H9 (cell line): ENCODE measurements at regions not wholly inside any gene's neighbourhood (a gene's known extent, or its start where the extent isn't known, plus 50 kb on each side); places are given as distances from the start of the nearest gene placed in this dataset.

ENCODE experiments used
- DNase-seq: peaks from one replicate; pipeline ENCODE4 v3.0.0-alpha.2; 2017
- H2AFZ ChIP-seq: one replicate; pipeline ENCODE4 v1.6.1; 2013; ENCODE audit warnings: mild to moderate bottlenecking, low read length, control low read depth, moderate library complexity
- H2AK5ac ChIP-seq: 2 replicates; pipeline ENCODE4 v1.6.1; 2013; ENCODE audit warnings: low read length, control low read depth, mixed read lengths; ENCODE audit not compliant: insufficient read length
- H2BK120ac ChIP-seq: one replicate; pipeline ENCODE4 v1.6.1; 2013; ENCODE audit warnings: low read depth, mild to moderate bottlenecking, low read length, control low read depth, inconsistent platforms; ENCODE audit not compliant: poor library complexity, severe bottlenecking
- H2BK12ac ChIP-seq: 2 replicates; pipeline ENCODE4 v1.6.1; 2013; ENCODE audit warnings: low read length, control low read depth, mixed read lengths, low read depth; ENCODE audit not compliant: insufficient read length
- H2BK15ac ChIP-seq: 2 replicates; pipeline ENCODE4 v1.6.1; 2013; ENCODE audit warnings: low read depth, low read length, control low read depth
- H2BK20ac ChIP-seq: one replicate; pipeline ENCODE4 v1.6.1; 2013; ENCODE audit warnings: low read depth, mild to moderate bottlenecking, low read length, control low read depth, inconsistent platforms; ENCODE audit not compliant: poor library complexity, severe bottlenecking
- H2BK5ac ChIP-seq: 2 replicates; pipeline ENCODE4 v1.6.1; 2013; ENCODE audit warnings: low read length, control low read depth, mixed read lengths; ENCODE audit not compliant: insufficient read length
- H3K14ac ChIP-seq: 2 replicates; pipeline ENCODE4 v1.6.1; 2013; ENCODE audit warnings: low read length, control low read depth; ENCODE audit not compliant: insufficient read depth
- H3K18ac ChIP-seq: 2 replicates; pipeline ENCODE4 v1.6.1; 2013; ENCODE audit warnings: low read depth, mild to moderate bottlenecking, mixed read lengths, low read length, control low read depth; ENCODE audit not compliant: insufficient read length
- H3K23ac ChIP-seq: 2 replicates; pipeline ENCODE4 v1.6.1; 2013; ENCODE audit warnings: low read length, control low read depth, mixed read lengths, low read depth; ENCODE audit not compliant: insufficient read length
- H3K23me2 ChIP-seq: 2 replicates; pipeline ENCODE4 v1.6.1; 2013; ENCODE audit warnings: low read depth, mild to moderate bottlenecking, mixed read lengths, low read length, control low read depth; ENCODE audit not compliant: insufficient read length, poor library complexity, severe bottlenecking
- H3K27ac ChIP-seq: 2 replicates; pipeline ENCODE4 v1.5.1; 2013; ENCODE audit warnings: low read length, control low read depth, mixed read lengths, low read depth; ENCODE audit not compliant: insufficient read length
- H3K27me3 ChIP-seq: 2 replicates; pipeline ENCODE4 v1.6.1; 2013; ENCODE audit warnings: low read length, control low read depth, inconsistent platforms; ENCODE audit not compliant: insufficient read depth
- H3K4ac ChIP-seq: 2 replicates; pipeline ENCODE4 v1.6.1; 2013; ENCODE audit warnings: low read depth, mild to moderate bottlenecking, control low read depth, inconsistent platforms, low read length, moderate library complexity
- H3K4me1 ChIP-seq: 2 replicates; pipeline ENCODE4 v1.6.1; 2013; ENCODE audit warnings: low read length, control low read depth, inconsistent platforms; ENCODE audit not compliant: insufficient read depth
- H3K4me2 ChIP-seq: 2 replicates; pipeline ENCODE4 v1.6.1; 2013; ENCODE audit warnings: low read length, control low read depth, mixed read lengths; ENCODE audit not compliant: insufficient read length, insufficient read depth
- H3K56ac ChIP-seq: 2 replicates; pipeline ENCODE4 v1.6.1; 2013; ENCODE audit warnings: low read depth, mild to moderate bottlenecking, mixed read lengths, low read length, control low read depth; ENCODE audit not compliant: insufficient read length
- H3K79me1 ChIP-seq: 2 replicates; pipeline ENCODE4 v1.6.1; 2013; ENCODE audit warnings: low read depth, mild to moderate bottlenecking, moderate library complexity, low read length, control low read depth, inconsistent platforms; ENCODE audit not compliant: insufficient read depth, poor library complexity, severe bottlenecking
- H3K79me2 ChIP-seq: 2 replicates; pipeline ENCODE4 v1.6.1; 2013; ENCODE audit warnings: low read length, control low read depth, inconsistent platforms; ENCODE audit not compliant: insufficient read depth
- H3K9ac ChIP-seq: 2 replicates; pipeline ENCODE4 v1.6.1; 2013; ENCODE audit warnings: low read length, control low read depth, mixed read lengths; ENCODE audit not compliant: insufficient read length; ENCODE audit errors: extremely low read depth
- H3K9me3 ChIP-seq: one replicate; pipeline ENCODE4 v1.6.1; 2013; ENCODE audit warnings: low read depth, low read length, inconsistent platforms; ENCODE audit not compliant: control insufficient read depth
- H3T11ph ChIP-seq: one replicate; pipeline ENCODE4 v1.6.1; 2013; ENCODE audit warnings: mild to moderate bottlenecking, low read length, control low read depth, inconsistent platforms
- H4K20me1 ChIP-seq: one replicate; pipeline ENCODE4 v1.6.1; 2013; ENCODE audit not compliant: control insufficient read depth, insufficient read length, insufficient read depth
- H4K5ac ChIP-seq: 2 replicates; pipeline ENCODE4 v1.6.1; 2013; ENCODE audit warnings: low read depth, mild to moderate bottlenecking, mixed read lengths, low read length, control low read depth; ENCODE audit not compliant: insufficient read length
- H4K8ac ChIP-seq: replicated peaks from 2 replicates; pipeline ENCODE4 v1.6.1; 2013; ENCODE audit warnings: low read length, control low read depth, mixed read lengths, low read depth; ENCODE audit not compliant: insufficient read length
- H4K91ac ChIP-seq: 2 replicates; pipeline ENCODE4 v1.6.1; 2013; ENCODE audit warnings: low read depth, mild to moderate bottlenecking, moderate library complexity, mixed read lengths, low read length, control low read depth; ENCODE audit not compliant: insufficient read length
- H3K27ac Mint-ChIP-seq, 3 experiments: 2 replicates in 2 of 3; 3 replicates in 1 of 3; pipeline ENCODE4 v1.8.0; 2020 to 2021; ENCODE audit warnings: mixed read lengths in 3 of 3, mild to moderate bottlenecking in 1 of 3, moderate library complexity in 1 of 3
- H3K27me3 Mint-ChIP-seq: 2 replicates; pipeline ENCODE4 v1.8.0; 2021; ENCODE audit warnings: low read depth, mild to moderate bottlenecking, moderate library complexity, mixed read lengths
- H3K36me3 Mint-ChIP-seq, 3 experiments: 2 replicates in 2 of 3; 3 replicates in 1 of 3; pipeline ENCODE4 v1.8.0; 2020 to 2021; ENCODE audit warnings: low read depth in 3 of 3, mixed read lengths in 3 of 3; ENCODE audit not compliant: insufficient read depth in 1 of 3
- H3K4me1 Mint-ChIP-seq, 2 experiments: 2 replicates each; pipeline ENCODE4 v1.8.0; 2020; ENCODE audit warnings: mixed read lengths in 2 of 2
- H3K4me3 Mint-ChIP-seq, 2 experiments: 2 replicates in 1 of 2; 3 replicates in 1 of 2; pipeline ENCODE4 v1.8.0; 2020 to 2021; ENCODE audit warnings: mild to moderate bottlenecking in 2 of 2, mixed read lengths in 2 of 2, moderate library complexity in 1 of 2
- H3K9me3 Mint-ChIP-seq, 2 experiments: 2 replicates in 1 of 2; 3 replicates in 1 of 2; pipeline ENCODE4 v1.8.0; 2020; ENCODE audit warnings: mild to moderate bottlenecking in 2 of 2, mixed read lengths in 2 of 2, moderate library complexity in 1 of 2
- CTCF ChIP-seq: fragments of 200-600 bp; sonication (generic); conservative IDR thresholded peaks from 3 replicates; pipeline ENCODE4 v1.8.0; 2021; ENCODE audit warnings: antibody characterized with exemption, mild to moderate bottlenecking

GRCh38 chr4:138756519-138756918 lies 259.1 kb upstream of the NOCT start:
- Histone ChIP-seq H3K27me3 (no peaks in the 10 kb centered on the region), H3K4ac (no peak overlapping the region), H2BK12ac (no peak overlapping the region), H3K27ac (no peak overlapping the region), H4K5ac (no peak overlapping the region), H3K18ac (no peak overlapping the region), H2AFZ (no peak overlapping the region), H3K14ac (no peak overlapping the region), H2BK5ac (no peak overlapping the region), H4K8ac (no peak overlapping the region), H3K79me2 (no peaks in the 10 kb centered on the region), H3K56ac (no peak overlapping the region), H3K4me2 (no peak overlapping the region), H3K4me1 (no peaks in the 10 kb centered on the region), H2BK20ac (no peak overlapping the region), H3K9ac (no peak overlapping the region), H3K9me3 (no peaks in the 10 kb centered on the region), H2AK5ac (no peak overlapping the region), H2BK120ac (no peak overlapping the region), H4K91ac (no peak overlapping the region), H3K79me1 (no peaks in the 10 kb centered on the region), H3T11ph (no peak overlapping the region), H3K23ac (no peak overlapping the region), H3K23me2 (no peaks in the 10 kb centered on the region), H2BK15ac (no peak overlapping the region), H4K20me1 (no peaks in the 10 kb centered on the region)
- Mint-ChIP-seq H3K9me3 (peaks cover 20 to 25% of the 10 kb centered on the region in 2 experiments), H3K27ac (no peak overlapping the region), H3K27me3 (no peaks in the 10 kb centered on the region), H3K4me3 (no peak overlapping the region), H3K4me1 (peaks cover 10 to 20% of the 10 kb centered on the region in 2 experiments), H3K36me3 (peaks cover 5 to 13% (median 10%) of the 10 kb centered on the region in 3 experiments; a peak in 6 of 7 replicates)
- DNase-seq, result no peak
- TF ChIP-seq CTCF, result no peak
